ENCODE measurements at regions not wholly inside any gene's neighbourhood (a gene's known extent, or its start where the extent isn't known, plus 50 kb on each side); places are given as distances from the start of the nearest gene placed in this dataset.

- TF ChIP-seq EZH2 (IDR thresholded peaks at IDR 0.05; ENCODE audit: low read depth): no peak
- TF ChIP-seq CTCF (conservative IDR thresholded peaks at IDR 0.05): no peak
These were observed 98.6 kb upstream of the KLF7 start for GRCh38 chr2:207264310-207264709.

All from PC-9 (cell line).